ENCODE measurements at regions not wholly inside any gene's neighbourhood (a gene's known extent, or its start where the extent isn't known, plus 50 kb on each side); places are given as distances from the start of the nearest gene placed in this dataset.
"Not testable (repeated sequence)": the region's sequence is repeated elsewhere in the genome, so short reads cannot be mapped to it uniquely, and the experiment has no call there.

DNA sequence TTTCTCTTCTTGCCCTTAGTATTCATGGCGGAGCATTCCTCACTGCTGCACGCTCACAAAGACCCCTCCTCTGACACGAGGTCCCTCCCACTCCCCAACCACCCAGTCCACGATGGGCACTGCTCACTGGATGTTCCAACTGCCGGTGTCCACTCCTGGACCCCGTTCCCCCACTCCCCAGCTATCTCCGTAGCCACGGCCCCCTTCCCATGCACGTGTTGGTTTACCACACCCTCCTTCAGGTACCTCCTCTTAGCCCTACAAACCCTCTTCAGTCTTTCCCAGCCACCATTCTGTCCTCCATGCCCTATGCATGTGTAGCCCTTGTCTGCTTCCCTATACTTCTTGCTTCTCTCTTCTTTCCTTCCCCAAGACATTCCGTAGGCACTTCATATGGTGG lies 469.6 kb upstream of the ZNG1F start:
- H3K36me3 ChIP-seq (replicated peaks; ENCODE audit: control insufficient read depth, insufficient read depth, low read length); DNase-seq; H3K27me3 ChIP-seq (ENCODE audit: control insufficient read depth, insufficient read depth, low read length); H3K4me3 ChIP-seq (ENCODE audit: insufficient read depth, low read depth, low read length): not testable (repeated sequence)

DNA sequence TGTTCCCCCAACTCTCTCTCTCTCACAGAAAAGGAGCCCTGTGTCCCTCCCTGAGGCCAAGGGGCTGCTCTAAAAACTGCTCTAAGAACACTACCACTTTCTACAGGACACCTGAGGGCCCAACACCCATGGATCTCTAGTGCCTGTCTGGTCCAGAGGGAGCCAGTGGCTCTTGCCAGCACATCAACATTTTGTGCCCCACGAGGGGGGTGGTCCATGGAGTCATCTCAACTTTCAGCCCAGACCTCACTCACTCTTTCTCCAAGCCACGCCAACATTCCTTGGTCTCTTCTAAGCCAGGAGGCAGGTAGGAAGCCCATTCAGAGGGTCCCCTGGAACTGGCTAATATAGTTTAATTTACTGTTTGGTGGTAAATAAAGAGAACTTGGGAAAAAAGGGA lies 469.0 kb upstream of the ZNG1F start:
- H3K36me3 ChIP-seq (replicated peaks; ENCODE audit: control insufficient read depth, insufficient read depth, low read length); H3K27me3 ChIP-seq (ENCODE audit: control insufficient read depth, insufficient read depth, low read length); DNase-seq: not testable (repeated sequence)

GRCh38 chr9:41657141-41657540 lies 468.0 kb upstream of the ZNG1F start:
- H3K27me3 ChIP-seq (ENCODE audit: control insufficient read depth, insufficient read depth, low read length); H3K36me3 ChIP-seq (replicated peaks; ENCODE audit: control insufficient read depth, insufficient read depth, low read length); H3K4me3 ChIP-seq (ENCODE audit: insufficient read depth, low read depth, low read length); DNase-seq: not testable (repeated sequence)

More for the DNA sequence above, 469.0 kb upstream of the ZNG1F start:
- H3K4me3 ChIP-seq (ENCODE audit: insufficient read depth, low read depth, low read length) = not testable (repeated sequence)

GRCh38 chr9:41655071-41655554 lies 466.0 kb upstream of the ZNG1F start:
- DNase-seq = peak; percentile 56
- H3K27me3 ChIP-seq (ENCODE audit: control insufficient read depth, insufficient read depth, low read length); H3K36me3 ChIP-seq (replicated peaks; ENCODE audit: control insufficient read depth, insufficient read depth, low read length); H3K4me3 ChIP-seq (ENCODE audit: insufficient read depth, low read depth, low read length): not testable (repeated sequence)

GRCh38 chr9:41654349-41654748 lies 465.2 kb upstream of the ZNG1F start:
- H3K36me3 ChIP-seq (replicated peaks; ENCODE audit: control insufficient read depth, insufficient read depth, low read length); H3K27me3 ChIP-seq (ENCODE audit: control insufficient read depth, insufficient read depth, low read length); H3K4me3 ChIP-seq (ENCODE audit: insufficient read depth, low read depth, low read length): not testable (repeated sequence)
- peak; percentile 27 for DNase-seq

GRCh38 chr9:41653560-41654340 lies 464.6 kb upstream of the ZNG1F start:
- not testable (repeated sequence) for H3K36me3 ChIP-seq (replicated peaks; ENCODE audit: control insufficient read depth, insufficient read depth, low read length); H3K27me3 ChIP-seq (ENCODE audit: control insufficient read depth, insufficient read depth, low read length); H3K4me3 ChIP-seq (ENCODE audit: insufficient read depth, low read depth, low read length); DNase-seq

DNA sequence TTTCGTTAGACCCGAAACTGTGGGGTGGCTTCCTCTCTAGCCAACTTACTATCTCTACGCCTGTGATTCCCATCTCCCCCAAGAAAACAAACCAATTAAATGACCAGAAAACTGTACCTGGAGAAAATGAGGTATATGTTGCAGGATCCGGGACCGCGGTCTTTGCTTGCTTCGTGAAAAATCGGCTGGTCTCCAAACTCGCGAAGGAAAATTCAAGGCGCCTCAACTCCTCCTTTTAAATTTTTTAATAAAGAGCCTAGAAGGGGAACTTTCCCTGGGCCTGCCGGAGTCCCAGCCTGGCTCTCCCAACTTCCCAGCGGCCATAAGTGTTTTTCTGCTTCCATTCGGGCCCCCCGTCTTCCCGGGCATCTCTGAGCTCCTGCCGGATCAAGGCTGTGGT lies 463.7 kb upstream of the ZNG1F start:
- H3K36me3 ChIP-seq (replicated peaks; ENCODE audit: control insufficient read depth, insufficient read depth, low read length); H3K27me3 ChIP-seq (ENCODE audit: control insufficient read depth, insufficient read depth, low read length): not testable (repeated sequence)
- peak overlapping the region; percentile 8; the same call in 1 of the 2 replicates for H3K4me3 ChIP-seq (ENCODE audit: insufficient read depth, low read depth, low read length)
- DNase-seq = peak; percentile 5

GRCh38 chr9:41652100-41652713 lies 463.1 kb upstream of the ZNG1F start:
- H3K27me3 ChIP-seq (ENCODE audit: control insufficient read depth, insufficient read depth, low read length); H3K36me3 ChIP-seq (replicated peaks; ENCODE audit: control insufficient read depth, insufficient read depth, low read length): not testable (repeated sequence)
- H3K4me3 ChIP-seq (ENCODE audit: insufficient read depth, low read depth, low read length) = peak overlapping the region; percentile 16; the same call in 1 of the 2 replicates
- DNase-seq = peak; percentile 44

- H3K27me3 ChIP-seq (ENCODE audit: control insufficient read depth, insufficient read depth, low read length); H3K4me3 ChIP-seq (ENCODE audit: insufficient read depth, low read depth, low read length); H3K36me3 ChIP-seq (replicated peaks; ENCODE audit: control insufficient read depth, insufficient read depth, low read length); DNase-seq: not testable (repeated sequence)
These were observed 461.0 kb upstream of the ZNG1F start for GRCh38 chr9:41650086-41650485.

DNA sequence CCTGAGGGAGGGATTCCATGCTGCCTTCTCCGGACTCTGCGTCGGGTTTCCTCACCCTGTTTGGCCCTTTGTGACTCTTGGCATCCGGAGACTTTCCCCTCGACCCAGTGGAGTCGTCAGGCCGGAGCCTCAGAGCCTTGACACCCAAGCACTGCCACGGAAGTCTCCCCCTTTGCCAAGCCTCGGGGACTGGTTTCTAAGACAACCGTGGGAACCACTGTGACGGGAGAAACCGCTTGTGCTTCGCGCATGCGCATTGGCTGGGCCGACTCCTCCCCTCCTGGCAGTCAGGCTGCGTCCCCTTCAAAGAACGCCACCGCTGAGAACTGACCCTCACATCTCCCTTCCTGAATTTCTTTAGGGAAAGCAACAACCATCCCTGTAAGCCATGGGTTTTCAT lies 459.4 kb upstream of the ZNG1F start:
- not testable (repeated sequence) for DNase-seq; H3K36me3 ChIP-seq (replicated peaks; ENCODE audit: control insufficient read depth, insufficient read depth, low read length); H3K27me3 ChIP-seq (ENCODE audit: control insufficient read depth, insufficient read depth, low read length); H3K4me3 ChIP-seq (ENCODE audit: insufficient read depth, low read depth, low read length)

GRCh38 chr9:41646246-41646645 lies 457.1 kb upstream of the ZNG1F start:
- not testable (repeated sequence) for H3K27me3 ChIP-seq (ENCODE audit: control insufficient read depth, insufficient read depth, low read length); DNase-seq; H3K4me3 ChIP-seq (ENCODE audit: insufficient read depth, low read depth, low read length); H3K36me3 ChIP-seq (replicated peaks; ENCODE audit: control insufficient read depth, insufficient read depth, low read length)

DNA sequence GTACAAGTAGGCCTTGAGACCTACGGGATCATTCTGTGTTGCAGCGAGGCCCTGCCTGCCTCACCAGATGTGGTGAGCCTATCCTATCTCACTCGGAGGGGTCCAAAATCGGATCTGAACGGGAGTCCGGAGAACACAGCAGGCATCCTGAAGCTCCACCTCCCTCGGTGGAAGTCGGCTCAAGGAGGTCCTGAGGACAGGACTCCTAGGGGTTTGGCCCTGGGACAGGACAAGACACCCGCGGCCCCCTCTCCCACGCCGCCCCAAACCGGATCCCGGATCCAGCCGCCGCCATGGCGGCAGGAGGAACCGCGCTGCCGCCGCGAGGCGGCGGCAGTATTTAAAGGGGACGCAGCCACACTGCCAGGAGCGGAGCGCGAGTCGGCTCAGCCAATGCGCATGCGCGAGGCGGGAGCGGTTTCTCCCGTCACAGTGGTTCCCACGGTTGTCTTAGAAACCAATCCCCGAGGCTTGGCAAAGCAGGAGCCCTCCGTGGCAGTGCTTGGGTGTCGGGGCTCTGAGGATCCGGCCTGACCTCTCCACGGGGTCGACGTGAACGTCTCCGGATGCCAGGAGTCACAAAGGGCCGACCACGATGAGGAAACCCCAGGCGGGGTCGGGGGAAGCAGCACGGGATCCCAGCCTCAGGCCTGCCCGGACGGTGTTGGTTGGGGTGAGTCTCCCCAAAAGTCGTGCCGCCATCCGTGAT lies 454.6 kb upstream of the ZNG1F start:
- H3K4me3 ChIP-seq (ENCODE audit: insufficient read depth, low read depth, low read length) = peak overlapping the region; percentile 38
- DNase-seq = peak; percentile 74
- H3K36me3 ChIP-seq (replicated peaks; ENCODE audit: control insufficient read depth, insufficient read depth, low read length); H3K27me3 ChIP-seq (ENCODE audit: control insufficient read depth, insufficient read depth, low read length): not testable (repeated sequence)

DNA sequence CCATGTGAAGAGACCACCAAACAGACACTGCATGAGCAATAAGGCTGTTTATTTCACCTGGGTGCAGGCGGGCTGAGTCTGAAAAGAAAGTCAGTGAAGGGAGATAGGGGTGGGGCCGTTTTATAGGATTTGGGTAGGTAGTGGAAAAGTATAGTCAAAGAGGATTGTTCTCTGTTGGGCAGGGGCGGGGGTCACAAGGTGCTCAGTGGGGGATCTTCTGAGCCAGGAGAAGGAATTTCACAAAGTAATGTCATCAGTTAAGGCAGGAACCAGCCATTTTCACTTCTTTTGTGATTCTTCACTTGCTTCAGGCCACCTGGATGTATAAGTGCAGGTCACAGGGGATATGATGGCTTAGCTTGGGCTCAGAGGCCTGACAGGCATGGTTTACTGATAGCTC lies 444.6 kb upstream of the ZNG1F start:
- not testable (repeated sequence) for H3K27me3 ChIP-seq (ENCODE audit: control insufficient read depth, insufficient read depth, low read length); H3K4me3 ChIP-seq (ENCODE audit: insufficient read depth, low read depth, low read length); H3K36me3 ChIP-seq (replicated peaks; ENCODE audit: control insufficient read depth, insufficient read depth, low read length); DNase-seq

GRCh38 chr9:41623666-41624065 lies 434.5 kb upstream of the ZNG1F start:
- not testable (repeated sequence) for DNase-seq; H3K27me3 ChIP-seq (ENCODE audit: control insufficient read depth, insufficient read depth, low read length); H3K36me3 ChIP-seq (replicated peaks; ENCODE audit: control insufficient read depth, insufficient read depth, low read length); H3K4me3 ChIP-seq (ENCODE audit: insufficient read depth, low read depth, low read length)

GRCh38 chr9:41619254-41619653 lies 430.1 kb upstream of the ZNG1F start:
- DNase-seq; H3K36me3 ChIP-seq (replicated peaks; ENCODE audit: control insufficient read depth, insufficient read depth, low read length); H3K27me3 ChIP-seq (ENCODE audit: control insufficient read depth, insufficient read depth, low read length); H3K4me3 ChIP-seq (ENCODE audit: insufficient read depth, low read depth, low read length): not testable (repeated sequence)
